Upper lobe of left lung (tissue), 6 donors: ENCODE measurements at regions not wholly inside any gene's neighbourhood (a gene's known extent, or its start where the extent isn't known, plus 50 kb on each side); places are given as distances from the start of the nearest gene placed in this dataset.

Experiments
- ATAC-seq, 2 donors: fragments of 200-7000 bp; cut with Tn5 transposase; one replicate each; pipeline ENCODE4 v1.9.1; 2022; ENCODE audit warnings: mild to moderate bottlenecking in 2 of 2, moderate library complexity in 2 of 2; ENCODE audit not compliant: low FRiP score in 2 of 2
- DNase-seq, 2 donors: peaks; one replicate each; pipeline ENCODE4 v3.0.0-alpha.2; 2019 to 2020
- H3K27ac ChIP-seq, 4 donors: fragments of 200-600 bp; sonication (generic); one replicate each; pipeline ENCODE4 v1.5.1; 2016 to 2019
- H3K27me3 ChIP-seq, 4 donors: fragments of 200-600 bp; sonication (generic); one replicate each; pipeline ENCODE4 v1.5.1; 2017 to 2019
- H3K36me3 ChIP-seq, 4 donors: fragments of 200-600 bp; sonication (generic); one replicate each; pipeline ENCODE4 v1.5.1; 2016 to 2019
- H3K4me1 ChIP-seq, 4 donors: fragments of 200-600 bp; sonication (generic); one replicate each; pipeline ENCODE4 v1.5.1; 2018 to 2019
- H3K4me3 ChIP-seq, 4 donors: fragments of 200-600 bp; sonication (generic); one replicate each; pipeline ENCODE4 v1.5.1; 2017 to 2019; ENCODE audit warnings: mild to moderate bottlenecking in 2 of 4, moderate library complexity in 1 of 4
- H3K9me3 ChIP-seq, 4 donors: fragments of 200-600 bp; sonication (generic); one replicate each; pipeline ENCODE4 v1.5.1; 2018 to 2019
- CTCF ChIP-seq, 6 experiments: fragments of 450-650 bp in 4 of 6; fragments of 200-600 bp in 2 of 6; sonication (generic) in 2 of 6; IDR thresholded peaks; one replicate each; pipeline ENCODE4 v1.5.1; 2016 to 2019; ENCODE audit warnings: antibody characterized with exemption in 6 of 6
- EP300 ChIP-seq, 4 donors: sonication (generic); formaldehyde crosslinking; IDR thresholded peaks; one replicate each; pipeline ENCODE4 v1.5.1; 2017; ENCODE audit warnings: antibody characterized with exemption in 4 of 4, control low read depth in 2 of 4
- POLR2A ChIP-seq, 4 donors: fragments of 450-650 bp; IDR thresholded peaks; one replicate each; pipeline ENCODE4 v1.5.1; 2016 to 2017; ENCODE audit warnings: antibody characterized with exemption in 4 of 4, mild to moderate bottlenecking in 2 of 4
- POLR2AphosphoS5 ChIP-seq, 2 donors: sonication (generic); formaldehyde crosslinking; IDR thresholded peaks; one replicate each; pipeline ENCODE4 v1.5.1; 2017; ENCODE audit warnings: antibody characterized with exemption in 2 of 2
- WGBS, 2 donors: methylation state at CpG; one replicate each; pipeline ENCODE4 v1.1.5; 2017 to 2018; 5-methylcytosine and 5-hydroxymethylcytosine counted together
- donor health status: DM: no; HTN: no; CAD: no; lungs with moderate emphysema.
- donor health status: DM: no; HTN: yes; CAD: no; lungs with severe emphysema.

GRCh38 chr4:186876961-186877626 is 153.4 kb upstream of the FAT1 start:
- Histone ChIP-seq H3K27ac (no peak overlapping the region), H3K36me3 (no peaks in the 10 kb centered on the region), H3K27me3 (no peaks in the 10 kb centered on the region), H3K9me3 (peaks cover 0 to 6% (median 0%) of the 10 kb centered on the region in 4 donors), H3K4me1 (no peaks in the 10 kb centered on the region), H3K4me3 (no peak overlapping the region)
- no peak for DNase-seq
- 62 to 67% methylated on average over 6 of the region's 6 CpGs for WGBS, 2 donors
- ATAC-seq = no peak
- TF ChIP-seq CTCF (IDR thresholded peaks at IDR 0.05) (no peak), EP300 (IDR thresholded peaks at IDR 0.05) (no peak), POLR2A (IDR thresholded peaks at IDR 0.05) (no peak)

- Histone ChIP-seq H3K4me3 (no peak overlapping the region), H3K4me1 (no peaks in the 10 kb centered on the region), H3K9me3 (peaks cover 0 to 5% (median 0%) of the 10 kb centered on the region in 4 donors), H3K27ac (no peak overlapping the region), H3K27me3 (no peaks in the 10 kb centered on the region), H3K36me3 (no peaks in the 10 kb centered on the region)
- ATAC-seq (no peak), DNase-seq (no peak)
- no peak for TF ChIP-seq CTCF (IDR thresholded peaks at IDR 0.05)
- TF ChIP-seq EP300 (IDR thresholded peaks at IDR 0.05) = no peak
- no peak for TF ChIP-seq POLR2AphosphoS5 (IDR thresholded peaks at IDR 0.05)
- TF ChIP-seq POLR2A (IDR thresholded peaks at IDR 0.05) = no peak
- WGBS, 2 donors = 74 to 89% methylated on average over 2 of the region's 2 CpGs
These were observed 154.6 kb upstream of the FAT1 start for GRCh38 chr4:186878203-186878776.

GRCh38 chr4:186881521-186882220 is 158.0 kb upstream of the FAT1 start:
- Histone ChIP-seq H3K36me3 (no peaks in the 10 kb centered on the region), H3K27me3 (no peaks in the 10 kb centered on the region), H3K9me3 (no peaks in the 10 kb centered on the region), H3K4me3 (no peak overlapping the region), H3K27ac (no peak overlapping the region), H3K4me1 (no peaks in the 10 kb centered on the region)
- DNase-seq (no peak), ATAC-seq (peak in 1 of 2 donors; percentile 63)
- WGBS, 2 donors = 59 to 68% methylated on average over 3 of the region's 3 CpGs
- no peak for TF ChIP-seq POLR2A (IDR thresholded peaks at IDR 0.05)
- no peak for TF ChIP-seq POLR2AphosphoS5 (IDR thresholded peaks at IDR 0.05)
- TF ChIP-seq CTCF (IDR thresholded peaks at IDR 0.05) = no peak
- no peak for TF ChIP-seq EP300 (IDR thresholded peaks at IDR 0.05)

- TF ChIP-seq CTCF (IDR thresholded peaks at IDR 0.05) (no peak), POLR2AphosphoS5 (IDR thresholded peaks at IDR 0.05) (no peak), POLR2A (IDR thresholded peaks at IDR 0.05) (no peak), EP300 (IDR thresholded peaks at IDR 0.05) (no peak)
- 58 to 83% methylated on average over 1 of the region's 1 CpG for WGBS, 2 donors
These were observed 158.6 kb upstream of the FAT1 start for GRCh38 chr4:186882293-186882692.

More at GRCh38 chr4:186882293-186882692, 158.6 kb upstream of the FAT1 start:
- no peak overlapping the region for H3K27ac ChIP-seq
- no peaks in the 10 kb centered on the region for H3K36me3 ChIP-seq
- H3K4me1 ChIP-seq = no peaks in the 10 kb centered on the region
- H3K9me3 ChIP-seq = no peaks in the 10 kb centered on the region
- H3K4me3 ChIP-seq = no peak overlapping the region
- DNase-seq (no peak), ATAC-seq (no peak)
- no peaks in the 10 kb centered on the region for H3K27me3 ChIP-seq
